PC-9 (cell line): ENCODE measurements at regions not wholly inside any gene's neighbourhood (a gene's known extent, or its start where the extent isn't known, plus 50 kb on each side); places are given as distances from the start of the nearest gene placed in this dataset.

Source experiments
- CTCF ChIP-seq: fragments of 200-600 bp; sonication (generic); conservative IDR thresholded peaks from 2 replicates; pipeline ENCODE4 v1.6.1; 2017; ENCODE audit warnings: mixed run types, antibody characterized with exemption, mild to moderate bottlenecking, moderate library complexity
- EZH2 ChIP-seq: fragments of 200-600 bp; sonication (generic); IDR thresholded peaks from 2 replicates; pipeline ENCODE4 v1.8.0; 2017; ENCODE audit warnings: antibody characterized with exemption, low read depth

DNA sequence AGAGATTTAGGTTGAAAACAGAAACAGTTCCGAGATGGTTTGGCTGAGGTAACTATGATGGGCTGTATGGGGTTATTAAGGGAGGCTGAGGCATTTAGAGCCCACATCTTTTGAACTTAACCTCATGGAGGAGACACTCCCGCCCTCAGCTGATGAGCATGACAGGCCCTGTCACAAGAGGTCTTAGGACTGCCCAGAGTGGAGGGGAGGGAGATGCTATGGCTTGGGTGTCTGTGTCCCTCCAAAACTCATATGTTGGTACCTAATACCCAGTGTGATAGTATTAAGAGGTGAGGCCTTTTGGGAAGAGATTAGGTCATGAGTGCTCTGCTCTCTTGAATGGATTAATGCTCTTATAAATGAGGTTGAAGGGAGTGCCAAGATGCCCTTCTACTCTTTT is 126.6 kb downstream of the CDC5L start:
- TF ChIP-seq EZH2 (no peak), CTCF (no peak)
